Natural killer cell (primary cell): ENCODE measurements at regions not wholly inside any gene's neighbourhood (a gene's known extent, or its start where the extent isn't known, plus 50 kb on each side); places are given as distances from the start of the nearest gene placed in this dataset.

Source experiments
- ATAC-seq, 3 donors: fragments of 150-1000 bp in 2 of 3; fragments of 200-7000 bp in 1 of 3; cut with Tn5 transposase; 1 replicate in 1 of 3; 2 replicates in 2 of 3; pipeline ENCODE4 v1.10.0; 2021; ENCODE audit warnings: mild to moderate bottlenecking in 2 of 3, moderate library complexity in 2 of 3
- DNase-seq, 2 donors: peaks; one replicate each; pipeline versions ENCODE4 v3.0.0 to v3.0.0-alpha.2; 2013 to 2021; ENCODE audit warnings: mixed read lengths in 1 of 2
- H3K27ac ChIP-seq: one replicate; pipeline ENCODE4 v1.5.1; 2013; ENCODE audit warnings: mild to moderate bottlenecking, low read length
- H3K27me3 ChIP-seq: one replicate; pipeline ENCODE4 v1.6.1; 2013; ENCODE audit warnings: low read length; ENCODE audit not compliant: control insufficient read depth, insufficient read depth
- H3K36me3 ChIP-seq: one replicate; pipeline ENCODE4 v1.6.1; 2013; ENCODE audit warnings: low read length; ENCODE audit not compliant: control insufficient read depth, insufficient read depth
- H3K4me1 ChIP-seq: one replicate; pipeline ENCODE4 v1.6.1; 2013; ENCODE audit warnings: low read length; ENCODE audit not compliant: control insufficient read depth, insufficient read depth
- H3K4me3 ChIP-seq: one replicate; pipeline ENCODE4 v1.5.1; 2013; ENCODE audit warnings: low read length
- H3K9me3 ChIP-seq: one replicate; pipeline ENCODE4 v1.6.1; 2013; ENCODE audit warnings: low read length; ENCODE audit not compliant: control insufficient read depth, insufficient read depth
- H3K27ac Mint-ChIP-seq, 2 donors: one replicate each; pipeline ENCODE4 v1.8.0; 2022; ENCODE audit warnings: mild to moderate bottlenecking in 2 of 2, mixed read lengths in 2 of 2, moderate library complexity in 1 of 2
- H3K27me3 Mint-ChIP-seq, 2 donors: one replicate each; pipeline ENCODE4 v1.8.0; 2022; ENCODE audit warnings: low read depth in 2 of 2, mixed read lengths in 2 of 2
- H3K36me3 Mint-ChIP-seq: one replicate; pipeline ENCODE4 v1.8.0; 2022; ENCODE audit warnings: mixed read lengths
- H3K4me1 Mint-ChIP-seq, 2 donors: one replicate each; pipeline ENCODE4 v1.8.0; 2022; ENCODE audit warnings: mixed read lengths in 2 of 2
- H3K4me3 Mint-ChIP-seq: one replicate; pipeline ENCODE4 v1.8.0; 2022; ENCODE audit warnings: mild to moderate bottlenecking, moderate library complexity, mixed read lengths
- H3K9me3 Mint-ChIP-seq, 2 donors: one replicate each; pipeline ENCODE4 v1.8.0; 2022; ENCODE audit warnings: mixed read lengths in 2 of 2
- CTCF ChIP-seq: fragments of 200-600 bp; IDR thresholded peaks from one replicate; pipeline ENCODE4 v1.8.0; 2022; ENCODE audit warnings: antibody characterized with exemption
- WGBS: methylation state at CpG from one replicate; pipeline ENCODE4 v1.1.7; 2013; ENCODE audit warnings: missing lambda C conversion rate; ENCODE audit not compliant: insufficient coverage; 5-methylcytosine and 5-hydroxymethylcytosine counted together
- intact Hi-C: fragments of 100-400 bp; cut with micrococcal nuclease; formaldehyde crosslinking; loops from one replicate; pipeline ENCODE4 v1.14.2; 2022

GRCh38 chr4:10276152-10276551 lies 159.6 kb upstream of the WDR1 start:
- H3K36me3 ChIP-seq: no peaks in the 10 kb centered on the region
- H3K9me3 ChIP-seq: no peaks in the 10 kb centered on the region
- WGBS: 88% methylated on average over 4 of the region's 4 CpGs
- no peak for ATAC-seq
- no peak for DNase-seq
- H3K36me3 Mint-ChIP-seq: no peaks in the 10 kb centered on the region
- H3K27me3 ChIP-seq: no peaks in the 10 kb centered on the region
- H3K4me1 Mint-ChIP-seq: no peaks in the 10 kb centered on the region
- H3K27me3 Mint-ChIP-seq: peaks cover 3 to 56% of the 10 kb centered on the region in 2 donors
- H3K4me3 Mint-ChIP-seq: no peak overlapping the region
- no peaks in the 10 kb centered on the region for H3K4me1 ChIP-seq
- no peak overlapping the region for H3K27ac Mint-ChIP-seq
- no peaks in the 10 kb centered on the region for H3K9me3 Mint-ChIP-seq
- no peak for TF ChIP-seq CTCF
- intact Hi-C loops: no loop called here
- H3K27ac ChIP-seq: no peak overlapping the region
- no peak overlapping the region for H3K4me3 ChIP-seq

- intact Hi-C loops: no loop called here
- Histone ChIP-seq H3K27ac (no peak overlapping the region), H3K36me3 (no peaks in the 10 kb centered on the region), H3K9me3 (no peaks in the 10 kb centered on the region), H3K4me1 (no peaks in the 10 kb centered on the region), H3K4me3 (no peak overlapping the region), H3K27me3 (no peaks in the 10 kb centered on the region)
- DNase-seq (no peak), ATAC-seq (no peak)
- no peak overlapping the region for H3K4me3 Mint-ChIP-seq
- no peaks in the 10 kb centered on the region for H3K36me3 Mint-ChIP-seq
- TF ChIP-seq CTCF: no peak
- no peaks in the 10 kb centered on the region for H3K4me1 Mint-ChIP-seq
- H3K27me3 Mint-ChIP-seq: peaks cover 3 to 58% of the 10 kb centered on the region in 2 donors
- H3K27ac Mint-ChIP-seq: no peak overlapping the region
- no peaks in the 10 kb centered on the region for H3K9me3 Mint-ChIP-seq
- 88% methylated on average over 4 of the region's 4 CpGs for WGBS
Observed at GRCh38 chr4:10275696-10276095, 159.1 kb upstream of the WDR1 start.

- H3K4me3 ChIP-seq: no peak overlapping the region
- Mint-ChIP-seq H3K9me3 (no peaks in the 10 kb centered on the region), H3K27ac (no peak overlapping the region), H3K4me3 (no peak overlapping the region), H3K4me1 (no peaks in the 10 kb centered on the region), H3K27me3 (peaks cover 9 to 48% of the 10 kb centered on the region in 2 donors), H3K36me3 (no peaks in the 10 kb centered on the region)
- WGBS: 78% methylated on average over 4 of the region's 4 CpGs
- DNase-seq (no peak), ATAC-seq (no peak)
- H3K4me1 ChIP-seq: no peaks in the 10 kb centered on the region
- TF ChIP-seq CTCF: no peak
- no peaks in the 10 kb centered on the region for H3K36me3 ChIP-seq
- H3K27me3 ChIP-seq: no peaks in the 10 kb centered on the region
- intact Hi-C loops: no loop called here
- H3K27ac ChIP-seq: no peak overlapping the region
- H3K9me3 ChIP-seq: no peaks in the 10 kb centered on the region
Observed at GRCh38 chr4:10273030-10273429, 156.4 kb upstream of the WDR1 start.

- no peaks in the 10 kb centered on the region for H3K4me1 Mint-ChIP-seq
- H3K4me3 Mint-ChIP-seq: no peak overlapping the region
- no peak overlapping the region for H3K27ac Mint-ChIP-seq
- Histone ChIP-seq H3K36me3 (no peaks in the 10 kb centered on the region), H3K4me3 (no peak overlapping the region), H3K4me1 (no peaks in the 10 kb centered on the region), H3K9me3 (no peaks in the 10 kb centered on the region), H3K27ac (no peak overlapping the region), H3K27me3 (no peaks in the 10 kb centered on the region)
- peaks cover 9 to 45% of the 10 kb centered on the region in 2 donors for H3K27me3 Mint-ChIP-seq
- no peak for DNase-seq
- no peaks in the 10 kb centered on the region for H3K9me3 Mint-ChIP-seq
- ATAC-seq: no peak
- no peak for TF ChIP-seq CTCF
- WGBS: 71% methylated on average over 5 of the region's 5 CpGs
- intact Hi-C loops: no loop called here
- no peaks in the 10 kb centered on the region for H3K36me3 Mint-ChIP-seq
Observed at GRCh38 chr4:10272511-10272910, 155.9 kb upstream of the WDR1 start.
